Spleen (tissue), 7 donors: ENCODE measurements at regions not wholly inside any gene's neighbourhood (a gene's known extent, or its start where the extent isn't known, plus 50 kb on each side); places are given as distances from the start of the nearest gene placed in this dataset.

Experiments
- CTCF ChIP-seq, 11 experiments: fragments of 200-600 bp in 7 of 11; fragments of 450-650 bp in 4 of 11; sonication (generic) in 4 of 11; IDR thresholded peaks in 8 of 11; conservative IDR thresholded peaks in 3 of 11; 1 replicate in 7 of 11; 2 replicates in 4 of 11; pipeline versions ENCODE4 v1.4.0 to v1.8.0; 2016 to 2021; ENCODE audit warnings: antibody characterized with exemption in 11 of 11, inconsistent platforms in 4 of 11, mild to moderate bottlenecking in 1 of 11
- POLR2AphosphoS5 ChIP-seq, 3 donors: sonication (generic); formaldehyde crosslinking; IDR thresholded peaks; one replicate each; pipeline ENCODE4 v1.5.1; 2017; ENCODE audit warnings: antibody characterized with exemption in 3 of 3
- donor health status: DM: no; HTN: no; CAD: no; lungs with moderate emphysema.
- donor health status: DM: no; HTN: no; CAD: no.
- donor health status: DM: no; HTN: no; CAD: no.

GRCh38 chr4:59200992-59201391 lies 1999.1 kb upstream of the ADGRL3 start:
- no peak for TF ChIP-seq CTCF (IDR thresholded peaks at IDR 0.05 in 8 of 11, conservative IDR thresholded peaks at IDR 0.05 in 3 of 11)
- TF ChIP-seq POLR2AphosphoS5 (IDR thresholded peaks at IDR 0.05): no peak
